ENCODE measurements at regions not wholly inside any gene's neighbourhood (a gene's known extent, or its start where the extent isn't known, plus 50 kb on each side); places are given as distances from the start of the nearest gene placed in this dataset.

DNA sequence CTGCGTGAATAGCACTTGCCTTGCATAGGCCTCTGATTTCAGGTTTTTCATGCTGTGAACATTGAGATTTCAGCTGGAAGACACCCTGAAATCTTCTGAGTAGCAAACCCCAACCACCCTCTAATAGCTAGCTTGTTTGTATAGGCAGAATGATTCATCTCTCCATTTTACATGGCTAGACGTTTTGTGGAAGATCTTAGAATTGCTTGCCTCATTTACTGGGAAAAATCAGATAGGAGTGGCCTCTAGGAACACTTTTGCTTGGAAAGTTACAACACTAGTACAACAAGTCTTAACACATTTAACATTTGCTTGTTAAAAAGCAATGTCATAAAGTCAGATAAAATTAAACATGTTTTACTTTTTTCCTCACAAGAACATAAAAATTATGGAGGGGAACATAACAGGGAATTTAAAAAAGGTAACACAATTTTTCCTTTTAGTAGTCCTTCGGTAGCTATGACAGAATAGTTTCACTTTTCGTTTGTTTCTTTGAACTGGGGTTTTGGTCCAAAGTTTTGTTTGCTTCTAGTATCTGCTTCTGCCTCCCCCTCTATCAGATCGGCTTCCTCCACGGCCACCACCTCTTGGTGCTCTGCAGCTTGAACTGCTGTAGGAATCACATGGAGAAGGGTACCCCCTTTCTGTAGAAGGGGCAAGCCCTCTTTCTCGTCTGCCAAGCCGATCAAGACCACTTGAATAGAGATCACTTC, 102.2 kb upstream of the PTCHD4 start:
- TF ChIP-seq EZH2 (IDR thresholded peaks at IDR 0.05; ENCODE audit: insufficient read depth, poor library complexity, severe bottlenecking) (no peak), EZH2phosphoT487 (IDR thresholded peaks at IDR 0.05; ENCODE audit: insufficient read depth, low read depth) (no peak)

Measured in GM23248 (cell line).